Posterior vena cava (tissue), 2 donors: ENCODE measurements at regions not wholly inside any gene's neighbourhood (a gene's known extent, or its start where the extent isn't known, plus 50 kb on each side); places are given as distances from the start of the nearest gene placed in this dataset.
"Not testable (repeated sequence)": the region's sequence is repeated elsewhere in the genome, so short reads cannot be mapped to it uniquely, and the experiment has no call there.

Experiments
- DNase-seq: peaks from one replicate; pipeline ENCODE4 v3.0.0-alpha.2; 2020; ENCODE audit warnings: low spot score
- intact Hi-C, 2 donors: fragments of 100-400 bp; cut with DNase I; formaldehyde crosslinking; loops; one replicate each; pipeline versions ENCODE4 v1.14.1 to v1.14.2; 2022 to 2023
- donor health status: DM: yes; HTN: yes; CAD: no.
- donor health status: DM: yes; HTN: yes; CAD: no.

DNA sequence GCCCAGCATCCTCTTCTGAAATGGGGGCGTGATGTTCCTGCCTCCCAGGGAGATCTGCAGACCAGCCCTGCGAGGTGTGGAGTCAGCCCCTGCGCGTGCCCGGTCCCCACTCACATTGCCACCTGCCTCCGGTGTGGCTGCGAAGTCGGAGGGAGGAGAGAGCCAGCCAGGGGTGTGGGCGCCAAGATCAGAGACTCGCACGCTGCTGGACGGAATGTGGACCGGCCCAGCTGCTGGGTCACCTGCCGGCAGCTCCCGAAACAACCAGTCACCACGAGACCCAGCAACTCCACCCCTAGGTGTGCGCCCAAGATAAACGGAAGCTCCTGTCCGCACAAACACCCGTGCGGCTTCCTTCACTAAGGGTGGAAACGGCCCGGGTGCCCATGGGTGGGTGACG lies 51.1 kb upstream of the EGFL7 start:
- no peak for DNase-seq
- intact Hi-C loops: no loop called here

DNA sequence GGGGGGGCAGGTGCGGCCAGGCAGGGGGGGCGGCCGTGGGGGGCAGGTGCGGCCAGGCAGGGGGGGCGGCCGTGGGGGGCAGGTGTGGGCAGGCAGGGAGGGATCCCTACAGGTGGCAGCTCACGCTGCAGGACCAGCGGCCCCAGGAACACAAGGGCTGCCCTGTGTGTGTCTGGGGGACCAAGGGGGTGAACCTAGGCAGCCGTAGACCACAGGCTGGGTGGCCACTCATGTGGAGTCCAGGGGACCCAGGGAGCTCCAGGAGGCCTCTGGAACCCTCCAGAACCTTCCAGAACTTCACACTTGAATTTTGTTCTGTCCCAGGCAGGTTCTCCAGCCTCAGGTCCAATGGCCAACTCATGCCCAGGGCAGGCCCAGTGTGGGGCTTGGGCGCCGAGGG lies 51.6 kb upstream of the EGFL7 start:
- no peak for DNase-seq
- intact Hi-C loops: no loop called here

DNA sequence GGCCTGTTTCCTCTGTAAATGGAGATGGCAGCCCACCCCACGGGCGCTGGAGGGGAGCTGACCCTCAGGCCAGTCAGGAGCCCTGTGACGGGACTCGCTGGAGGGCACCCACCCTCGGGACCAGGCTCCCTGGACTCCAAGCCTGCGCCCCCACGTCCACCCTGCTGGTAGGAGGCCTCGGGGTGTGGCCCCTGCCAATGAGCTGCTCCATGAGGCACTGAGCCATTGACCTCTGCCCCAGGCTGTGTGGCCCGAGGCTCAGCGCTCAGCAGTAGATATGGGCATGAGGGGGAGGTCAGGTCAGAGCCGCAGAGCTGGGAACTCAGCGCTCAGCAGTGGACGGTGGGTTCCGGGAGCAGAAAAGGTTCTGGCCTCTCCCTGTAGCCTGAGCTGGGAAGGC lies 52.3 kb upstream of the EGFL7 start:
- DNase-seq: no peak
- intact Hi-C loops: no loop called here

DNA sequence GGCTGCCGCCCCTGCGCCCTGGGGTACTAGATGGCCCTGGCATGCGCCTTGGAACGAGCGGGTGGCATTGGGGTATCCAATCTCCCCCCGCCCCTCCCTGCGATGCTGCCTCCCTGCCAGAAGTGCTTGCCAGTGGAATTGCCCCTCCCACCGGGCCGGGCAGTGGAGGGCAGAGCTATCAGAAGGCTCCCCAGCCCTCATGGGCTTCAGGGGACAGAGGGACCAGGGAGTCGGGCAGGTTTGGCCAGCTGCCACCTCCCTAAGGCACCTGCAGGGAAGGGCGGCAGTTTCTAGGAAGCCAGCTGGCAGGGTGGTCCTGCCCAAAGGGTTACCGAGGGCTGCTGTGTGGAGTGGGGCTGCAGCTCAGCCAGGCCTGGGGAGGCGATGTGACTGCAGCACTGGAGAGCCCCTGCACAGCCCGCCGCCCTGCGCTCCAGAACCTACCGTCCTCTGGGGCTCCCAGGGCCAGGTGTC lies 52.8 kb upstream of the EGFL7 start:
- intact Hi-C loops: loop anchor here in 1 of 2 donors (5.0 kb wide), 1 partner anchor 407 kb away; no protein-coding TSS in a partner anchor
- no peak for DNase-seq

DNA sequence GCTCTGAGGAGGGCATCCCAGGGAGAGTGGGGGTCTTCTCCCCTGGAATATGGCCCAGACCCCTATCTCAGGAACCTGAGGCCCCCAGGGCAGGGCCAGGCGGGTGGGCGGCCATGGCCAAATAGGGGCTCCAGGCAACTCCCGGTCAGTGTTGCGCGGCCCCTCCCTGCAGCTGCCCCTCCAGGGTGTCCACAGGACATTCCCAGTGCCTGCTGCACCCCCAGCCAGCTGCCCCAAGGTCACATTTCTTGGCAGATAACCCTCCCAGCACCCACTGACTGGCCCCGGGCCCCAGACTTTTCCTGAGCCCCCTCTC lies 53.6 kb upstream of the EGFL7 start:
- intact Hi-C loops: loop anchor here in 1 of 2 donors (5.0 kb wide), 1 partner anchor 408 kb away; no protein-coding TSS in a partner anchor

DNA sequence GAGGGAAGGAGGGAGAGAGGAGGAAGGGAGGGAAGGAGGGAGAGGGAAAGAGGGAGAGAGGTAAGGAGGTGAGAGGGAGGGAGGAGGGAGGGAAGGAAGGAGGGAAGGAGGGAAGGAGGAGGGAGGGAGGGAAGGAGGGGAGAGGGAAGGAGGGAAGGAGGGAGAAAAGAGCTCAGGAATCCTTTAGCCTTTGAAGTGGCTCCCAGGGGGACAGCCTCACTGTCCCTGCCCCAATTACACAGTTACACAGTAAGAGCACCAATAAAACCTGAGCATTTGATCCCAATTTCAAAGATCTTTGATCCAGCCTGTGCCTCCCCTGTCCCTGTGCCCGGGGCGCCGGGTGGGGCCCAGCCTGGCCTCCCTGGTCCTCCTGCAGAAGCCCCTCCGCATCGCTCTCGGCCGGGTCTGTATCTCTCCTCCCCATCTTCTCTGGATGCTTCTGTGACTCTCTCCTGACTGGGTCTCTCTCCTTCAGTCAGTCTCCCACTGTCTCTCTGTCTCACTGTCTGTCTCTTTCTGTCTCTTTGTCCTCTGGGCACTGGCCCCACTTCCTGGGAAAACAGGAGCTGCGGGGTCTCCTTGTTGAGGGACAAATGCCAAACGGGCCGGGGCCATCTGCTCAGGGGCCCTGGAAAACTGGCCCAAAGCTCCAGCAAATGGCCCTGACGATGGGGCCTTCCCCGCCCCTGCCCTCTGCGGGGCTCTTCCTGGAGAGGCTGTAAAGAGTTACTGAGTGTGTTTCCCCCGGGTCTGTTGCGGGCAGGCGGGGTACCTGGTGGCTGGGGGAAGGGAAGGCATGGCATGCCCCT lies 54.2 kb upstream of the EGFL7 start:
- intact Hi-C loops: loop anchor here in 1 of 2 donors (5.0 kb wide), 1 partner anchor 409 kb away; no protein-coding TSS in a partner anchor
- no peak for DNase-seq

More for the DNA sequence above, 53.6 kb upstream of the EGFL7 start:
- no peak for DNase-seq

DNA sequence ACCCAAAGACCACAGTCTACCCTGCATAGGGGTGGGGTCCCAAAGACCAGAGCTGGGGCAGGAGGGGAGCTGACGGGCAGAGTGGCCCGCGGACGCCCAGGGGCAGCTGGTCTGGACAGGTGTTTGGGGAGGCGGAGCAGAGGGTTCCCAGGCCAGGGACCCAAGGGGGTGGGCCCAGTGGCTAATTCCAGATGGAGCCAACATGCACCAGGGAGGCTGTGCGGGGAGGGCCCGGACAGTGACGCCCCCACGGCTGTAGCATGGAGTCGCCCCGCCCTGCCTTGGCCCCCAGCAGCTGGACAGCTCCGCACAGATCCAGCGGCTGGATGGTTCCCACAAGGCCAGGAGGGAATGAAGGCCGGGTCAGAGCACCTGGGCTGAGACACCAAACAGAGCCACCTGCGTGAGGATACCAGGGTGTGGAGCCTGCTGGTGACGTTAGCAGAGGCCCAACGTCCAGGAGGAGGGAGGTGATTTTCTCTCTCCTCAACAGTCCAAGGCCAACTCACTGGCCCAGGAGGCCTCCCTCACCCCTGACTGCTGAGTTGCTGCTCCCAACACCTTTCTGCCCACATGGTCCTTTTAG lies 55.3 kb upstream of the EGFL7 start:
- intact Hi-C loops: loop anchor here in 1 of 2 donors (5.0 kb wide), 1 partner anchor 410 kb away; no protein-coding TSS in a partner anchor
- no peak for DNase-seq

DNA sequence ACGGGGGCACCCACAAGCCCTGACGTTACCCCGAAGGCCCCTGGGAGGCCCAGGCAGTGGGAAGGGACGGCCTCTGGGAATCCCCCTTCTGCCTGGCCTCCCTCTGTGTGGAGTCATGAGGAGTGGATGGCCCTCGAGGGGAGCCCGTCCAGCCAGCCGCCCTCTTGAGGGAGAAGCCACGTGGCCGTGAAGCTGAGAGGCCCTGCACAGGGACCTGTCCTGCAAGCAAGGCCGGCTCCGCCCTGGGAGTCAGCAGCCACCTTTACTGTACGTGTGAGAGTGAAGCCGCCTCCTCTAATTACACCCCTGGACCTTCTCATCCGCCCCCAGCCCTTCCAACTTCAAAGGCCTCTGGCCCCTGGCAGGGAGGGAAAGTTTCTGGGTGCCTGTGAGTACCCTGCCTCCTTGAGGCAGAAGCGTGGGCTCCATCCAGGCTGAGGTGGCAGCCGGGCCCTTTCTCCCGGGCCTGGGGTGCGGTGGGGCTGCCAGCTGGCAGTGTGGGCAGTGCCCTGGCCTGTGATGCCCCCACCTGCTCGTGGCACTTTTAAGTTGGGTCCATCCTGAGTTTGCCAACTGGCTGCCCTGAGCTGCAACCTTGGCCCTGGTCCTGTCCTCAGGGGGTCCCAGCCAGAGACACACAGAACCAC lies 55.9 kb upstream of the EGFL7 start:
- intact Hi-C loops: loop anchor here in 1 of 2 donors (5.0 kb wide), 1 partner anchor 410 kb away; no protein-coding TSS in a partner anchor

DNA sequence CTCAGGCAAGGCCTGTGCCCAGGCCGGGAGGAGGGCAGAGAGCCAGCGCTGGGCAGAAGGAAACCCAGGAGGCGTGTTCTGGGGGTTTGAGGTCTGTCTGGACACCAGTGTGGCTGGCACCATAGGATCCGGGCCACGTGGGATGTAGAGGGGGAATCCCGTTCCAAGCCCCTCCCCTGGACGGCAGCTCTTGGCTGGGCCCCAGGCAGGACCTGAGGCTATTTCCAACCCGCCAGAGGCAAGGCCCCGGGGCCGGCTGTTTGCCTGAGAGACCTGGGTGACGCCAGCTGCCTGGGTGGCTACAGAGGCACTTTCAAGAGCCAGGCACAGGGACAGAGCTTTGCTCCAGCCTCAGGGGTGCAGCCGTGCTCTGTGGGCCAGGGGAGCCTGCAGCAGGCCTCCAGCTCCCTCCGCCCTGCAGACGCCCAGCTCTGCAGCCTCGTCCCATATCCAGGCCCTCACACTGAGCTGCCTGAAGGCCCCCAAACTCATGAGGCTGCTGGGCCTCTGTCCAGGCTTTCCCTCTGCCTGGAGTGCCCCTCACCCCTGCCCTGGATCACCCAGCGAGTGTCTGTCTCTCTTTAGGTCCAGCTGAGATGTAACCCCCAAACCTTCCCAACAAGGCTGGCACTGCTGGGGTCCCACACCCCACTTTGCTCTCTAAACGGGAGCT lies 56.6 kb upstream of the EGFL7 start:
- intact Hi-C loops: loop anchor here in 1 of 2 donors (5.0 kb wide), 1 partner anchor 411 kb away; no protein-coding TSS in a partner anchor
- no peak for DNase-seq

More for the DNA sequence above, 55.9 kb upstream of the EGFL7 start:
- no peak for DNase-seq

DNA sequence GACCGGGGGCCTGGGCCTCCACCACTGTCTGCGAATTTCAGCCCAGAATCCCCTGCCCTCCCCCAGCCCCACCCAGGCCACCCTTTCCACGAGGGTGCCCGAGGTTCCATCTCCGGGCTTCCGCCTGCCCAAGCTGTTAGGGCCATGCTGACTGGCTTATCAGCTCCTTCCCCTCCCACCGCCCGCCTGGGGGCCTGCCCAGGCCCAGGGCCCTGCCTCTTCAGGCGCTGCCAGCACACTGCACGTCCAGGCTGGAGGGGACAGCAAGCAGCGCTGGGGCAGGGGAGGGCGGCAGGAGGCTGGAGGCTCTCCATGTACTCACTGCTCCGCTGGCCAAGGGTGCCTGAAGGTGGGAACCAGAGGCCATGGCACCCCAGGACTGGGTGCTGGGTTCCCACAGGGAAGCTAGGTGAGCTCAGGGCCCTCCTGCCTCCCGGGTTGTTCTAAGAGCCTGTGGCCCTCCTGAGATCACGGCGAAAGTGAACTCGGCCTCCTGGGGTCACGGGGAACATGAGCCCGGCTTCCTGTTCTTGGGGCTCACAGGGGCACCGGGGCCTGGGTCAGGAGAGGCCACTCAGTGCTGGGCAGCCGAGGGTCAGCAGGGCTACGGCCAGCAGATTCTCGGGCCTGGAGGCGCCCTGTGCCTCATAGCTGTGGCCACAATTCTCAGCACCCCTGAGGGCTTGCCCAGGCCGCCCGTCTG lies 57.7 kb upstream of the EGFL7 start:
- DNase-seq: no peak
- intact Hi-C loops: loop anchor here in 1 of 2 donors (5.0 kb wide), 1 partner anchor 412 kb away; no protein-coding TSS in a partner anchor

DNA sequence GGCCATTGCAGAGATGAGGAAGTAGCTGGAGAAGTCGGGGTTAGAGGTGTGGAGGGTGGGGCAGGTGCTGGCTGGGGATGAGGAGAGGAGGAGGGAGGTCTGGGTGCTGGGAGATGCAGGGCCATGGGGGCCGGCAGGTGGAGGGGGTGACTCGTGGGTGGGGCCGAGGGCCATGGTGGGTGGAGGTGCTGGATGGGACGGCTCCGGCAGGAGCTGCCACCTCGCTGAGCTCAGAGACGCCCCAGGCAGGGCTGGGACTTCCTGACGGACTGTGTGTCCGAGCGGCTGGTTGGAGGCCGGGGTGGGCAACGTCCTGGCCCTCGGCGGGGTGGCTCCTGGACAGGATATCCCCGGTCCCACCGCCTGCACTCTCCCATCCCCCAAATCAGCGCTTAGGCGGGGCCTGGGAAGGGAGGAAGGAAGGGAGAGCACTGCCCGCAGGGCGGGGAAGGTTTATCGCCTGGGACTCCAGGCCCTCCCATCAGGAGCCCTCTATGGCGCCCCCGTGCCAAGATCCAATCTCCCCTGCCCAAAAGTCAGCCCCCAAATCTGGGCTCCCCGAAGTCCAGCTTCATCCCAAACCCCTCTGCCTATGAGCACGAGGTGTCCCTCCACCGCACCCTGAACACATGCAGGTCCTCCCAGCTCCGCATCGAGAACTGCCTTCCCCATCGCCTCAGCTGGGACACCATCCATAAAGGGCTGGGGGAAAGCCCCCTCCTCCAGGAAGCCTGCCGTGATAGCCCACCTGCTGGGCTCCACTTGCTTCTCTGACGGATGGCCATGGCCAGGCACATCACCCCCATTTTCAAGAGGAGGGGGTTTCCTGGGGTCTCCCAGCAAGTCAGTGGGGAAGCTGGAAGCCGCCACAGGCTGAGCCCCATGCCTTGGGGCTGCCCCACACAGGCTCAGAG lies 58.3 kb upstream of the NOTCH1 start:
- intact Hi-C loops: no loop called here

DNA sequence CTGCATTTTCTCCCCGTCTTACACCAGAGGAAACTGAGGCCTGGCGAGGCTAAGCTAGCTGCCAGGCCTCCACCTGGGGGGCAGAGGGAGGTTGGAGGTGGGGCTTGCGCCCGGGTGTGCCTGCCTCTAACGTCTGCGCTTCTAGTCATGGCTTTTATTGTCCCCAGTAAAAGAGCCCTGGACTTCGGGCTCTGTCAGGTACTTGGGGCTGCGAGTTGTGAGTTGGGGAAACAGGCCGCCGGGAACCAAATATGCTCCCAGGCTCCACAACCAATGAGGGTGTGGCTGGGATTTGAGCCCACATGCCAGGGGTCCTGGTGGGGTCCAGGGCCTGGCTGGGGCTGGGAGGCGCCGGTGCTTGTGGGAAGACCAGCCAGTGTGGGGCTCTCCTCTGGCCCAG lies 57.4 kb upstream of the NOTCH1 start:
- intact Hi-C loops: no loop called here
- DNase-seq: no peak

More for the DNA sequence above, 58.3 kb upstream of the NOTCH1 start:
- no peak for DNase-seq

DNA sequence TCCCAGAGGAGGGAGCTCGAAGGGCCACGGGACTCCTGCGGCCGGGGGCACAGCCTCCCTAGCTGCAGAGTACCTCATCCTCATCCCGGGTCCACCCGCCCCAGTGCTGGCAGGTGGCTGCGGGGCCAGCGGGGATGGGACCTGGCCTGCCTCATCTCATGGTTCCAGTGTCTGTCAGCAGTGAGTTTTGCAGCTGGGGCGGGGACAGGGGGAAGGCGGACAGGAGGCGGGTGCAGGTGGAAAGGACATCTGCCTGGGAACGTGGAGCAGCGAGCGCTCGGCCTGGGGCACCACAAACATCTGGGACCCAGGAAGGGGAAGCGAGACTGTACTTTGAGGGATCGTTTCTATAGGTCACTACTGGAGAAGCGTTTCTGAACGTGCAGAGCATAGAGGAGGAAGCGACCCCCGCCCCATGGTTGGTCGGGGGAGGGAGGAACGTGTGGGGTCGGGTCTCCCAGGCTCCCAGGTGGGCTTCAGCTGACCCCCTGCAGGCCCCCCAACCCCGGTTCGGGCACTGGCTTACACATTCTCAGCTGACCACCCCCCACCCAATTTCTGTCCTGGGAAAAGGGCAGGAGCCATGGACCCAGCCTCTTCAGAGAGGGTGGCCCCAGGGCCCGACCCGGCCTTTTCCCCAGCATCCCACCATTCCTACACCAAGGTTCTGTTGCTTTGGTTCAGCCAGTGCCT lies 56.5 kb upstream of the NOTCH1 start:
- no peak for DNase-seq
- intact Hi-C loops: no loop called here

DNA sequence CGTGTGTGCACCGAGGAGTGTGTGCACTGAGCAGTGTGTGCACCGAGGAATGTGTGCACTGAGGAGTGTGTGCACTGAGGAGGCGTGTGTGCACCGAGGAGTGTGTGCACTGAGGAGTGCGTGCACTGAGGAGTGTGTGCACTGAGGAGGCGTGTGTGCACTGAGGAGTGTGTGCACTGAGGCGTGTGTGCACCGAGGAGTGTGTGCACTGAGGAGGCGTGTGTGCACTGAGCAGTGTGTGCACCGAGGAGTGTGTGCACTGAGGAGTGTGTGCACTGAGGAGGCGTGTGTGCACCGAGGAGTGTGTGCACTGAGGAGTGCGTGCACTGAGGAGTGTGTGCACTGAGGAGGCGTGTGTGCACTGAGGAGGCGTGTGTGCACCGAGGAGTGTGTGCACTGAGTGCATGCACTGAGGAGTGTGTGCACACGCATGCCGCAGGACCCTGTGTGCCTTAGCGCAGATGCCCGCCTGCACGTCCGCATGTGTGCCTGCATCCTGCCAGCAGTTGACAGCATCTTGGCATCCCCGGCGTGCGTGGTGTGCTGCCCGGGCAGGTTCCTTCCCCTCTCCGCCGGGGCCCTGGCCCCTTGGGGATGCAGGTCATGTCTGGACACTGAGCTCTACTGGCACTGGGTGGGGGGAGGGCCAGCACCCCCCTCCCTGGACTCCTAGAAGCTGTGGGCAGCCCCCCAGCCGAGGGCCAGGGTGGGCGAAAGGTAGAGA lies 55.6 kb upstream of the NOTCH1 start:
- DNase-seq: not testable (repeated sequence)

DNA sequence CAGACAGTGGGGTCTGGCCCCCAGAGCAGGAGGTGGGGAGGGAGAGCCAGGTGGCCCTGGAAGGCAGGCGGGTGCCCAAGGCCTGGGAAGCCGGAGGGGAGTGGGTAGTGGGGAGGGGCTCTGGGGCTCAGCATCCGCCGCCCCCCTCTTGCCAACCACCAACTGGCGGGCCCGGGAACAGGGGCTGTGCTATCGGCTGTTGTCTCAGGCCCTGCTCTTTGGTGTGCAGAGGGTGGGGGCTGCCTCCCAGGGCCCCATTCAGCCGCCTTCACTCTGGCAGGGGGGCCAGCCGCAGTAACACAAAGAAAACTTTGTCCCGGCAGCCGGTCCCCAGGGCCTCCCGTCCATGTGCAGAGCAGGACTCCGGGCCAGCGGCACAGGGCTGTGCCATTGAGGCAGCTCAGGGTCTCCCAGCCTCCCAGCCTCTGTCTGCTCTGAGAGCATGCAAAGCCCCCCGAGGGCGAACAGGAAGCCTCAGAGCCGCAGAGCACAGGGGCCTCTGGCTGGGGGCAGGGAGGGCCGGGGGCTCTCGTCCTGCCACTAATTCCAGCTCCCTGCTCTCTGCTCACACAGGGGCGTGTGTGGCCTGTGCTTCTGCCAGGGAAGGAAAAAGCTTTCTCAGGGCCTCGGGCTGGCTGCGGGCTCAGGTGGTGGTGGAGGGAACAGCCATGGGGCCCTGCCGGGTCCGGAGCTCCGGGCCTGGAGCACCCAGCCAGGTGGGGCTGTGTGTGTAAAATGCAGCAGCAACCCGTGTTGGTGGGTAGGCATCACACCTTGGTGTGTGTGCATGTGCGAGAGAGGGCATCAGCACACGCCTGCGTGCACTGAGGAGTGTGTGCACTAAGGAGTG lies 54.2 kb upstream of the NOTCH1 start:
- no peak for DNase-seq
- intact Hi-C loops: no loop called here

More for the DNA sequence above, 55.6 kb upstream of the NOTCH1 start:
- intact Hi-C loops: not testable (repeated sequence)

DNA sequence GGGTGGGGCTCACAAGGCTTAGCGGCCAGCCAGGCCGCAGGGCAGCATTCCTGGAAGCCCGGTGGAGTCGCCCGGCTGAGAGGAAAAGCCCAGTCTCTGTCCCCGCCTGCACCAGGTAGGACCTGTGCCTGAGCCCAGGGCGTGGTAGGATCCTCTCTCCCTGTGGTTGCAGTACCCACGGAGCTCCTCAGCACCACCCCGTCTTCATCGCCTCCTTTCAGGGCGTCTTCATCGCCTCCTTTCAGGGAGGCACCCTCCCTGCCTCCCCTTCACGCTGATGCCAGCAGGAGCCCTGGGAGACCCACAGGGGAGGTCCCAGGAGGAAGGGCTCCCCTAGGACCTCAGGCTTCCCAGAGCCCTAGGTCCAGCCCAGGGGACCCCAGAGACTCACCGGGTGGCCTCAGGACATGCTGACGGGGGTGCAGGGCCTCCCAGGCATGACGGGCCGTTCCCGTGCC lies 53.3 kb upstream of the NOTCH1 start:
- DNase-seq: no peak
- intact Hi-C loops: no loop called here
